ENCODE measurements at regions not wholly inside any gene's neighbourhood (a gene's known extent, or its start where the extent isn't known, plus 50 kb on each side); places are given as distances from the start of the nearest gene placed in this dataset.

DNA sequence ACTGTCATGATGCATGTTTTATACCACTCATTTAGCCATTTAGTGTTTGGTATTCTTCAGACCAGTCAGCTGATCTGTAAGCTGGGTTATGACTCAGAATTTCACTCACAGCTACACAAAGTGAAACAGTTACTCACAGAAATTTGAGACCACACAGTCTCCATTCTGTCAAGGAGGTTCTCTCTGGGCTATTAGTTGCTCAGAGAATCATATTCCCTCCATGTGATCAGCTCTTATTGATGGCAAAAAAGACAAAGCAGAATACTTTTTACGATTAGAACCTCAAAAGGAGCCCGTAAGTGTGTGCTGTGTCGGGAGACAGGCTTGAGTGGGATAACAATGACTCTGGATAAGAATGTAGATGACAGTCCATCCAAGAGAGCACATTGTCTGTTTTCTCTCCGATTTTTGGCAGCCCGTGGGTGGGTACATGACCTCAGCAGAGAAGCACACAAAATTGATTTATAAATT lies 277.6 kb upstream of the SORCS1 start:
- no peak overlapping the region for H3K4me3 ChIP-seq (ENCODE audit: low read length in 3 of 3)
- no peaks in the 10 kb centered on the region for H3K9me3 ChIP-seq (ENCODE audit: control insufficient read depth in 2 of 3, insufficient read depth in 1 of 3, low read length in 3 of 3)
- H3K4me1 ChIP-seq (ENCODE audit: control insufficient read depth in 2 of 3, insufficient read depth in 2 of 3, low read depth in 1 of 3, low read length in 3 of 3) = no peaks in the 10 kb centered on the region
- no peak overlapping the region for H3K9ac ChIP-seq (ENCODE audit: low read length in 3 of 3)
- H3K27ac ChIP-seq (ENCODE audit: low read depth in 2 of 2, low read length in 2 of 2) = no peak overlapping the region
- DNase-seq = peak in 1 of 5 donors; percentile 32
- intact Hi-C loops (cut with DNase I) = no loop called here
- H3K36me3 ChIP-seq (ENCODE audit: control insufficient read depth in 2 of 3, insufficient read depth in 3 of 3, low read length in 3 of 3) = no peaks in the 10 kb centered on the region
- TF ChIP-seq CTCF (IDR thresholded peaks at IDR 0.05; ENCODE audit: borderline replicate concordance, extremely low read depth, insufficient read depth) = no peak
- FAIRE-seq = no peak
- H3K27me3 ChIP-seq (ENCODE audit: control insufficient read depth, insufficient read depth, low read length) = no peaks in the 10 kb centered on the region

- H3K27me3 ChIP-seq (ENCODE audit: control insufficient read depth, insufficient read depth, low read length) = no peaks in the 10 kb centered on the region
- TF ChIP-seq CTCF (IDR thresholded peaks at IDR 0.05; ENCODE audit: borderline replicate concordance, extremely low read depth, insufficient read depth) = no peak
- no peak for FAIRE-seq
- intact Hi-C loops (cut with DNase I) = no loop called here
- H3K36me3 ChIP-seq (ENCODE audit: control insufficient read depth in 2 of 3, insufficient read depth in 3 of 3, low read length in 3 of 3) = no peaks in the 10 kb centered on the region
- no peak overlapping the region for H3K27ac ChIP-seq (ENCODE audit: low read depth in 2 of 2, low read length in 2 of 2)
- H3K9me3 ChIP-seq (ENCODE audit: control insufficient read depth in 2 of 3, insufficient read depth in 1 of 3, low read length in 3 of 3) = no peaks in the 10 kb centered on the region
- DNase-seq = no peak
- H3K9ac ChIP-seq (ENCODE audit: low read length in 3 of 3) = no peak overlapping the region
- no peak overlapping the region for H3K4me3 ChIP-seq (ENCODE audit: low read length in 3 of 3)
- peaks cover 0 to 2% (median 0%) of the 10 kb centered on the region in 3 donors for H3K4me1 ChIP-seq (ENCODE audit: control insufficient read depth in 2 of 3, insufficient read depth in 2 of 3, low read depth in 1 of 3, low read length in 3 of 3)
These were observed 276.2 kb upstream of the SORCS1 start for GRCh38 chr10:107440741-107441140.

DNA sequence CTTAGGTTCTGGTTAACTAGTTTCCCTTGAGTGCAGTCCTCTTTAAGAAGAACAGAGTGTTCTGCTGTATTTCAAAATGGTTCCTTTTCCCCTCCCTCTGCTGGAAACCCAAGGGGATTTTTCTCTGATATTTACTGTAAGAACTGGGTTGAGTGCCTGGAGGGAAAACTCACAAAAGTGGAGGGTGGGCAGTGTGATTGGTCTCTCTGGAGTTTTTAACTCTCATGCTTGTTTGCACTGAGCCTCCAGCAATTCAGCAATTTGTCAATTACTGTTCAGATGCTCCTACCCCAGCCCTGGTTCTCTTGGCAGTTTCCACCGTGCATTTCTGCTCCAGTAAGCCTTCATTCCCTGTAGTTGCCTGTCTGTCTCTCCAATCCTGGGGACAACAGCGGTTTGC lies 273.4 kb upstream of the SORCS1 start:
- no peaks in the 10 kb centered on the region for H3K36me3 ChIP-seq (ENCODE audit: control insufficient read depth in 2 of 3, insufficient read depth in 3 of 3, low read length in 3 of 3)
- intact Hi-C loops (cut with DNase I) = no loop called here
- DNase-seq (no peak), FAIRE-seq (no peak)
- H3K27ac ChIP-seq (ENCODE audit: low read depth in 2 of 2, low read length in 2 of 2) = no peak overlapping the region
- H3K9me3 ChIP-seq (ENCODE audit: control insufficient read depth in 2 of 3, insufficient read depth in 1 of 3, low read length in 3 of 3) = no peaks in the 10 kb centered on the region
- H3K27me3 ChIP-seq (ENCODE audit: control insufficient read depth, insufficient read depth, low read length) = no peaks in the 10 kb centered on the region
- H3K4me1 ChIP-seq (ENCODE audit: control insufficient read depth in 2 of 3, insufficient read depth in 2 of 3, low read depth in 1 of 3, low read length in 3 of 3) = peaks cover 0 to 2% (median 0%) of the 10 kb centered on the region in 3 donors
- no peak overlapping the region for H3K4me3 ChIP-seq (ENCODE audit: low read length in 3 of 3)
- TF ChIP-seq CTCF (IDR thresholded peaks at IDR 0.05; ENCODE audit: borderline replicate concordance, extremely low read depth, insufficient read depth) = no peak
- no peak overlapping the region for H3K9ac ChIP-seq (ENCODE audit: low read length in 3 of 3)

GRCh38 chr10:107436568-107436967 lies 272.1 kb upstream of the SORCS1 start:
- Histone ChIP-seq H3K9me3 (ENCODE audit: control insufficient read depth in 2 of 3, insufficient read depth in 1 of 3, low read length in 3 of 3) (no peaks in the 10 kb centered on the region), H3K36me3 (ENCODE audit: control insufficient read depth in 2 of 3, insufficient read depth in 3 of 3, low read length in 3 of 3) (no peaks in the 10 kb centered on the region), H3K4me3 (ENCODE audit: low read length in 3 of 3) (no peak overlapping the region), H3K4me1 (ENCODE audit: control insufficient read depth in 2 of 3, insufficient read depth in 2 of 3, low read depth in 1 of 3, low read length in 3 of 3) (peaks cover 0 to 2% (median 0%) of the 10 kb centered on the region in 3 donors), H3K27me3 (ENCODE audit: control insufficient read depth, insufficient read depth, low read length) (no peaks in the 10 kb centered on the region), H3K9ac (ENCODE audit: low read length in 3 of 3) (no peak overlapping the region), H3K27ac (ENCODE audit: low read depth in 2 of 2, low read length in 2 of 2) (no peak overlapping the region)
- FAIRE-seq (no peak), DNase-seq (no peak)
- no peak for TF ChIP-seq CTCF (IDR thresholded peaks at IDR 0.05; ENCODE audit: borderline replicate concordance, extremely low read depth, insufficient read depth)
- intact Hi-C loops (cut with DNase I) = no loop called here

All from kidney (tissue), 13 donors.